Prostate gland (tissue), 2 donors: ENCODE measurements at regions not wholly inside any gene's neighbourhood (a gene's known extent, or its start where the extent isn't known, plus 50 kb on each side); places are given as distances from the start of the nearest gene placed in this dataset.

Source experiments
- CTCF ChIP-seq, 4 experiments: fragments of 200-600 bp in 2 of 4; fragments of 450-650 bp in 2 of 4; sonication (generic) in 2 of 4; IDR thresholded peaks; 1 replicate in 3 of 4; 2 replicates in 1 of 4; pipeline ENCODE4 v1.5.1; 2016 to 2019; ENCODE audit warnings: antibody characterized with exemption in 4 of 4, mild to moderate bottlenecking in 2 of 4, moderate library complexity in 2 of 4
- POLR2A ChIP-seq: fragments of 450-650 bp; IDR thresholded peaks from one replicate; pipeline ENCODE4 v1.6.1; 2016; ENCODE audit warnings: antibody characterized with exemption, mild to moderate bottlenecking

GRCh38 chr11:45454917-45455401, 168.8 kb upstream of the SYT13 start:
- TF ChIP-seq CTCF (IDR thresholded peaks at IDR 0.05) (no peak), POLR2A (no peak)
